Breast epithelium (tissue), 3 donors: ENCODE measurements at regions not wholly inside any gene's neighbourhood (a gene's known extent, or its start where the extent isn't known, plus 50 kb on each side); places are given as distances from the start of the nearest gene placed in this dataset.

ENCODE experiments used
- POLR2AphosphoS5 ChIP-seq, 3 donors: sonication (generic); formaldehyde crosslinking; IDR thresholded peaks; one replicate each; pipeline ENCODE4 v1.6.1; 2017; ENCODE audit warnings: antibody characterized with exemption in 3 of 3
- TF ChIP-seq, protein P1 (sequence below), 3 donors: fragments of 450-650 bp; IDR thresholded peaks; one replicate each; pipeline ENCODE4 v1.5.1; 2016 to 2017; ENCODE audit warnings: antibody characterized with exemption in 3 of 3, mild to moderate bottlenecking in 3 of 3, moderate library complexity in 3 of 3

- no peak for TF ChIP-seq POLR2AphosphoS5 (IDR thresholded peaks at IDR 0.05)
- TF ChIP-seq, protein P1, sequence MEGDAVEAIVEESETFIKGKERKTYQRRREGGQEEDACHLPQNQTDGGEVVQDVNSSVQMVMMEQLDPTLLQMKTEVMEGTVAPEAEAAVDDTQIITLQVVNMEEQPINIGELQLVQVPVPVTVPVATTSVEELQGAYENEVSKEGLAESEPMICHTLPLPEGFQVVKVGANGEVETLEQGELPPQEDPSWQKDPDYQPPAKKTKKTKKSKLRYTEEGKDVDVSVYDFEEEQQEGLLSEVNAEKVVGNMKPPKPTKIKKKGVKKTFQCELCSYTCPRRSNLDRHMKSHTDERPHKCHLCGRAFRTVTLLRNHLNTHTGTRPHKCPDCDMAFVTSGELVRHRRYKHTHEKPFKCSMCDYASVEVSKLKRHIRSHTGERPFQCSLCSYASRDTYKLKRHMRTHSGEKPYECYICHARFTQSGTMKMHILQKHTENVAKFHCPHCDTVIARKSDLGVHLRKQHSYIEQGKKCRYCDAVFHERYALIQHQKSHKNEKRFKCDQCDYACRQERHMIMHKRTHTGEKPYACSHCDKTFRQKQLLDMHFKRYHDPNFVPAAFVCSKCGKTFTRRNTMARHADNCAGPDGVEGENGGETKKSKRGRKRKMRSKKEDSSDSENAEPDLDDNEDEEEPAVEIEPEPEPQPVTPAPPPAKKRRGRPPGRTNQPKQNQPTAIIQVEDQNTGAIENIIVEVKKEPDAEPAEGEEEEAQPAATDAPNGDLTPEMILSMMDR (IDR thresholded peaks at IDR 0.05), result no peak
These were observed 400.0 kb upstream of the CDH2 start for GRCh38 chr18:28576941-28577340.
